H9 (cell line): ENCODE measurements at regions not wholly inside any gene's neighbourhood (a gene's known extent, or its start where the extent isn't known, plus 50 kb on each side); places are given as distances from the start of the nearest gene placed in this dataset.

Source experiments
- DNase-seq: peaks from one replicate; pipeline ENCODE4 v3.0.0-alpha.2; 2017
- H2AFZ ChIP-seq: one replicate; pipeline ENCODE4 v1.6.1; 2013; ENCODE audit warnings: mild to moderate bottlenecking, low read length, control low read depth, moderate library complexity
- H2AK5ac ChIP-seq: 2 replicates; pipeline ENCODE4 v1.6.1; 2013; ENCODE audit warnings: low read length, control low read depth, mixed read lengths; ENCODE audit not compliant: insufficient read length
- H2BK120ac ChIP-seq: one replicate; pipeline ENCODE4 v1.6.1; 2013; ENCODE audit warnings: low read depth, mild to moderate bottlenecking, low read length, control low read depth, inconsistent platforms; ENCODE audit not compliant: poor library complexity, severe bottlenecking
- H2BK12ac ChIP-seq: 2 replicates; pipeline ENCODE4 v1.6.1; 2013; ENCODE audit warnings: low read length, control low read depth, mixed read lengths, low read depth; ENCODE audit not compliant: insufficient read length
- H2BK15ac ChIP-seq: 2 replicates; pipeline ENCODE4 v1.6.1; 2013; ENCODE audit warnings: low read depth, low read length, control low read depth
- H2BK20ac ChIP-seq: one replicate; pipeline ENCODE4 v1.6.1; 2013; ENCODE audit warnings: low read depth, mild to moderate bottlenecking, low read length, control low read depth, inconsistent platforms; ENCODE audit not compliant: poor library complexity, severe bottlenecking
- H2BK5ac ChIP-seq: 2 replicates; pipeline ENCODE4 v1.6.1; 2013; ENCODE audit warnings: low read length, control low read depth, mixed read lengths; ENCODE audit not compliant: insufficient read length
- H3K14ac ChIP-seq: 2 replicates; pipeline ENCODE4 v1.6.1; 2013; ENCODE audit warnings: low read length, control low read depth; ENCODE audit not compliant: insufficient read depth
- H3K18ac ChIP-seq: 2 replicates; pipeline ENCODE4 v1.6.1; 2013; ENCODE audit warnings: low read depth, mild to moderate bottlenecking, mixed read lengths, low read length, control low read depth; ENCODE audit not compliant: insufficient read length
- H3K23ac ChIP-seq: 2 replicates; pipeline ENCODE4 v1.6.1; 2013; ENCODE audit warnings: low read length, control low read depth, mixed read lengths, low read depth; ENCODE audit not compliant: insufficient read length
- H3K23me2 ChIP-seq: 2 replicates; pipeline ENCODE4 v1.6.1; 2013; ENCODE audit warnings: low read depth, mild to moderate bottlenecking, mixed read lengths, low read length, control low read depth; ENCODE audit not compliant: insufficient read length, poor library complexity, severe bottlenecking
- H3K27ac ChIP-seq: 2 replicates; pipeline ENCODE4 v1.5.1; 2013; ENCODE audit warnings: low read length, control low read depth, mixed read lengths, low read depth; ENCODE audit not compliant: insufficient read length
- H3K27me3 ChIP-seq: 2 replicates; pipeline ENCODE4 v1.6.1; 2013; ENCODE audit warnings: low read length, control low read depth, inconsistent platforms; ENCODE audit not compliant: insufficient read depth
- H3K4ac ChIP-seq: 2 replicates; pipeline ENCODE4 v1.6.1; 2013; ENCODE audit warnings: low read depth, mild to moderate bottlenecking, control low read depth, inconsistent platforms, low read length, moderate library complexity
- H3K4me1 ChIP-seq: 2 replicates; pipeline ENCODE4 v1.6.1; 2013; ENCODE audit warnings: low read length, control low read depth, inconsistent platforms; ENCODE audit not compliant: insufficient read depth
- H3K4me2 ChIP-seq: 2 replicates; pipeline ENCODE4 v1.6.1; 2013; ENCODE audit warnings: low read length, control low read depth, mixed read lengths; ENCODE audit not compliant: insufficient read length, insufficient read depth
- H3K56ac ChIP-seq: 2 replicates; pipeline ENCODE4 v1.6.1; 2013; ENCODE audit warnings: low read depth, mild to moderate bottlenecking, mixed read lengths, low read length, control low read depth; ENCODE audit not compliant: insufficient read length
- H3K79me1 ChIP-seq: 2 replicates; pipeline ENCODE4 v1.6.1; 2013; ENCODE audit warnings: low read depth, mild to moderate bottlenecking, moderate library complexity, low read length, control low read depth, inconsistent platforms; ENCODE audit not compliant: insufficient read depth, poor library complexity, severe bottlenecking
- H3K79me2 ChIP-seq: 2 replicates; pipeline ENCODE4 v1.6.1; 2013; ENCODE audit warnings: low read length, control low read depth, inconsistent platforms; ENCODE audit not compliant: insufficient read depth
- H3K9ac ChIP-seq: 2 replicates; pipeline ENCODE4 v1.6.1; 2013; ENCODE audit warnings: low read length, control low read depth, mixed read lengths; ENCODE audit not compliant: insufficient read length; ENCODE audit errors: extremely low read depth
- H3K9me3 ChIP-seq: one replicate; pipeline ENCODE4 v1.6.1; 2013; ENCODE audit warnings: low read depth, low read length, inconsistent platforms; ENCODE audit not compliant: control insufficient read depth
- H3T11ph ChIP-seq: one replicate; pipeline ENCODE4 v1.6.1; 2013; ENCODE audit warnings: mild to moderate bottlenecking, low read length, control low read depth, inconsistent platforms
- H4K20me1 ChIP-seq: one replicate; pipeline ENCODE4 v1.6.1; 2013; ENCODE audit not compliant: control insufficient read depth, insufficient read length, insufficient read depth
- H4K5ac ChIP-seq: 2 replicates; pipeline ENCODE4 v1.6.1; 2013; ENCODE audit warnings: low read depth, mild to moderate bottlenecking, mixed read lengths, low read length, control low read depth; ENCODE audit not compliant: insufficient read length
- H4K8ac ChIP-seq: replicated peaks from 2 replicates; pipeline ENCODE4 v1.6.1; 2013; ENCODE audit warnings: low read length, control low read depth, mixed read lengths, low read depth; ENCODE audit not compliant: insufficient read length
- H4K91ac ChIP-seq: 2 replicates; pipeline ENCODE4 v1.6.1; 2013; ENCODE audit warnings: low read depth, mild to moderate bottlenecking, moderate library complexity, mixed read lengths, low read length, control low read depth; ENCODE audit not compliant: insufficient read length
- H3K27ac Mint-ChIP-seq, 3 experiments: 2 replicates in 2 of 3; 3 replicates in 1 of 3; pipeline ENCODE4 v1.8.0; 2020 to 2021; ENCODE audit warnings: mixed read lengths in 3 of 3, mild to moderate bottlenecking in 1 of 3, moderate library complexity in 1 of 3
- H3K27me3 Mint-ChIP-seq: 2 replicates; pipeline ENCODE4 v1.8.0; 2021; ENCODE audit warnings: low read depth, mild to moderate bottlenecking, moderate library complexity, mixed read lengths
- H3K36me3 Mint-ChIP-seq, 3 experiments: 2 replicates in 2 of 3; 3 replicates in 1 of 3; pipeline ENCODE4 v1.8.0; 2020 to 2021; ENCODE audit warnings: low read depth in 3 of 3, mixed read lengths in 3 of 3; ENCODE audit not compliant: insufficient read depth in 1 of 3
- H3K4me1 Mint-ChIP-seq, 2 experiments: 2 replicates each; pipeline ENCODE4 v1.8.0; 2020; ENCODE audit warnings: mixed read lengths in 2 of 2
- H3K4me3 Mint-ChIP-seq, 2 experiments: 2 replicates in 1 of 2; 3 replicates in 1 of 2; pipeline ENCODE4 v1.8.0; 2020 to 2021; ENCODE audit warnings: mild to moderate bottlenecking in 2 of 2, mixed read lengths in 2 of 2, moderate library complexity in 1 of 2
- H3K9me3 Mint-ChIP-seq, 2 experiments: 2 replicates in 1 of 2; 3 replicates in 1 of 2; pipeline ENCODE4 v1.8.0; 2020; ENCODE audit warnings: mild to moderate bottlenecking in 2 of 2, mixed read lengths in 2 of 2, moderate library complexity in 1 of 2
- WGBS: extraction: QIAGEN DNeasy Blood & Tissue Kit; methylation state at CpG from one replicate; pipeline ENCODE4 v1.1.7; 2013; ENCODE audit warnings: missing lambda C conversion rate, low lambda C conversion rate, mixed read lengths; ENCODE audit not compliant: insufficient read length; ENCODE audit errors: extremely low coverage; 5-methylcytosine and 5-hydroxymethylcytosine counted together
- TF ChIP-seq, protein P1 (sequence below): fragments of 200-600 bp; sonication (generic); conservative IDR thresholded peaks from 3 replicates; pipeline ENCODE4 v1.8.0; 2021; ENCODE audit warnings: antibody characterized with exemption, mild to moderate bottlenecking

DNA sequence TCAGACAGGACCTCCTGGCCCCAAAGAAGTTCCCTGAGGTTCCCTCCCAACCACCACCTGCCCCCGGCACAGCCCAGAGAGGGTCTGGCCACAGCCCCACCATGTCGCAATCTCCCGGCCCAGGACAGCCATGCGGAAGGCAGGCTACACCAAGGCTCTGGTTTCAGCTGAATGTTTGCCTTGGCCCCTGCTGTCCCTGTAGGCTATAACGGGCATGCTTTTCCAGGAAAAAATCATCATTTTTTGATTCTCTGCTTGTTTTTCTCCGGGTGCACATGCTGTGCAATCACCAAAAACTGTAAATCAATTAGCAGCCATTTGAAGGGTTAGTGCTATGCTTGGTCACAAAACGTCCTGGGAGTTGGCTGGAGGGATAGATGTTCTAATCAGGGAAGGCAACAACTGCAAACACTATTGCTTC is 142.7 kb upstream of the IGF1R start:
- Histone ChIP-seq H2BK15ac (no peak overlapping the region), H4K5ac (no peak overlapping the region), H3K56ac (no peak overlapping the region), H3K9me3 (no peaks in the 10 kb centered on the region), H3K23ac (no peak overlapping the region), H3K23me2 (no peaks in the 10 kb centered on the region), H3K27me3 (no peaks in the 10 kb centered on the region), H3K79me2 (no peaks in the 10 kb centered on the region), H2BK12ac (no peak overlapping the region), H3K14ac (no peak overlapping the region), H3K4me1 (no peaks in the 10 kb centered on the region), H2AFZ (no peak overlapping the region), H3K9ac (no peak overlapping the region), H3K79me1 (no peaks in the 10 kb centered on the region), H4K20me1 (no peaks in the 10 kb centered on the region), H2AK5ac (no peak overlapping the region), H3K18ac (no peak overlapping the region), H4K8ac (no peak overlapping the region), H2BK120ac (no peak overlapping the region), H3K4me2 (no peak overlapping the region), H2BK20ac (no peak overlapping the region), H4K91ac (no peak overlapping the region), H2BK5ac (no peak overlapping the region), H3K4ac (no peak overlapping the region), H3T11ph (no peak overlapping the region), H3K27ac (no peak overlapping the region)
- Mint-ChIP-seq H3K4me3 (no peak overlapping the region), H3K4me1 (peaks cover 5 to 7% of the 10 kb centered on the region in 2 experiments; a peak in 3 of 4 replicates), H3K9me3 (0 out of 5 replicates have a peak, but pooled peaks cover 0 to 2% of the 10 kb centered on the region in 2 experiments), H3K27ac (no peak overlapping the region), H3K27me3 (peaks cover 16% of the 10 kb centered on the region), H3K36me3 (no peaks in the 10 kb centered on the region)
- TF ChIP-seq, protein P1, sequence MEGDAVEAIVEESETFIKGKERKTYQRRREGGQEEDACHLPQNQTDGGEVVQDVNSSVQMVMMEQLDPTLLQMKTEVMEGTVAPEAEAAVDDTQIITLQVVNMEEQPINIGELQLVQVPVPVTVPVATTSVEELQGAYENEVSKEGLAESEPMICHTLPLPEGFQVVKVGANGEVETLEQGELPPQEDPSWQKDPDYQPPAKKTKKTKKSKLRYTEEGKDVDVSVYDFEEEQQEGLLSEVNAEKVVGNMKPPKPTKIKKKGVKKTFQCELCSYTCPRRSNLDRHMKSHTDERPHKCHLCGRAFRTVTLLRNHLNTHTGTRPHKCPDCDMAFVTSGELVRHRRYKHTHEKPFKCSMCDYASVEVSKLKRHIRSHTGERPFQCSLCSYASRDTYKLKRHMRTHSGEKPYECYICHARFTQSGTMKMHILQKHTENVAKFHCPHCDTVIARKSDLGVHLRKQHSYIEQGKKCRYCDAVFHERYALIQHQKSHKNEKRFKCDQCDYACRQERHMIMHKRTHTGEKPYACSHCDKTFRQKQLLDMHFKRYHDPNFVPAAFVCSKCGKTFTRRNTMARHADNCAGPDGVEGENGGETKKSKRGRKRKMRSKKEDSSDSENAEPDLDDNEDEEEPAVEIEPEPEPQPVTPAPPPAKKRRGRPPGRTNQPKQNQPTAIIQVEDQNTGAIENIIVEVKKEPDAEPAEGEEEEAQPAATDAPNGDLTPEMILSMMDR = no peak
- DNase-seq = no peak
- WGBS = no CpG with 5 or more reads among the region's 7 CpGs
